Neural cell (in vitro differentiated cells): ENCODE measurements at regions not wholly inside any gene's neighbourhood (a gene's known extent, or its start where the extent isn't known, plus 50 kb on each side); places are given as distances from the start of the nearest gene placed in this dataset.

Source experiments
- H2AFZ ChIP-seq: fragments of 200-600, 300-800 bp; sonication (generic), shearing (Covaris generic); 2 replicates; pipeline ENCODE4 v1.6.0; 2014; ENCODE audit warnings: low read depth, mild to moderate bottlenecking, antibody characterized with exemption, low read length, moderate library complexity
- H3F3A ChIP-seq: fragments of 200-600 bp; shearing (Covaris generic); 2 replicates; pipeline ENCODE4 v1.6.1; 2016; ENCODE audit warnings: mild to moderate bottlenecking, moderate library complexity, mixed read lengths, antibody characterized with exemption, low read length; ENCODE audit not compliant: insufficient read depth, poor library complexity, severe bottlenecking
- H3K27ac ChIP-seq: fragments of 200-600, 300-800 bp; sonication (generic), shearing (Covaris generic); 2 replicates; pipeline ENCODE4 v1.5.1; 2014; ENCODE audit warnings: mild to moderate bottlenecking, low read length, moderate library complexity
- H3K27me3 ChIP-seq: fragments of 300-800, 200-600 bp; sonication (generic), shearing (Covaris generic); 2 replicates; pipeline ENCODE4 v1.6.0; 2014; ENCODE audit warnings: mild to moderate bottlenecking, low read depth, low read length, moderate library complexity; ENCODE audit not compliant: insufficient read depth
- H3K36me3 ChIP-seq: fragments of 300-800, 200-600 bp; sonication (generic), shearing (Covaris generic); 2 replicates; pipeline ENCODE4 v1.5.1; 2014; ENCODE audit warnings: mild to moderate bottlenecking, antibody characterized with exemption, low read length, moderate library complexity; ENCODE audit not compliant: insufficient read depth
- H3K4me2 ChIP-seq: fragments of 300-800, 200-600 bp; sonication (generic), shearing (Covaris generic); 2 replicates; pipeline ENCODE4 v1.6.0; 2014; ENCODE audit warnings: mild to moderate bottlenecking, low read length
- H3K4me3 ChIP-seq: fragments of 300-800, 200-600 bp; sonication (generic), shearing (Covaris generic); 2 replicates; pipeline ENCODE4 v1.5.1; 2014; ENCODE audit warnings: mild to moderate bottlenecking, low read length, moderate library complexity
- H3K79me2 ChIP-seq: fragments of 200-600 bp; shearing (Covaris generic); replicated peaks from 2 replicates; pipeline ENCODE4 v1.6.0; 2014; ENCODE audit warnings: mild to moderate bottlenecking, low read length, moderate library complexity; ENCODE audit not compliant: insufficient read depth
- H3K9ac ChIP-seq: fragments of 300-800, 200-600 bp; sonication (generic), shearing (Covaris generic); 2 replicates; pipeline ENCODE4 v1.6.1; 2016; ENCODE audit warnings: mild to moderate bottlenecking, low read length, mixed read lengths
- H3K9me2 ChIP-seq: fragments of 200-600 bp; shearing (Covaris generic); 2 replicates; pipeline ENCODE4 v1.6.1; 2016; ENCODE audit warnings: mild to moderate bottlenecking, low read length, mixed read lengths; ENCODE audit not compliant: insufficient read depth
- H3K9me3 ChIP-seq: fragments of 200-600, 300-800 bp; sonication (generic), shearing (Covaris generic); 2 replicates; pipeline ENCODE4 v1.6.1; 2016; ENCODE audit warnings: mild to moderate bottlenecking, mixed run types, low read length, moderate library complexity, mixed read lengths
- H4K20me1 ChIP-seq: fragments of 200-600 bp; shearing (Covaris generic); 2 replicates; pipeline ENCODE4 v1.6.1; 2016; ENCODE audit warnings: mild to moderate bottlenecking, mixed run types; ENCODE audit not compliant: insufficient read depth
- EP300 ChIP-seq: fragments of 450-650 bp; conservative IDR thresholded peaks from 2 replicates; pipeline ENCODE4 v1.6.1; 2014; ENCODE audit warnings: antibody characterized with exemption, mild to moderate bottlenecking, moderate library complexity; ENCODE audit not compliant: poor library complexity, severe bottlenecking
- EZH2 ChIP-seq: fragments of 200-600, 300-800 bp; shearing (Covaris generic), sonication (generic); IDR thresholded peaks from 2 replicates; pipeline ENCODE4 v1.6.1; 2014; ENCODE audit warnings: antibody characterized with exemption, low read length, borderline replicate concordance, mild to moderate bottlenecking; ENCODE audit not compliant: insufficient read depth, poor library complexity, severe bottlenecking
- MXI1 ChIP-seq: fragments of 450-650 bp; conservative IDR thresholded peaks from 2 replicates; pipeline ENCODE4 v1.6.1; 2014; ENCODE audit warnings: antibody characterized with exemption, mild to moderate bottlenecking; ENCODE audit not compliant: poor library complexity, severe bottlenecking
- POLR2AphosphoS5 ChIP-seq: IDR thresholded peaks from 2 replicates; pipeline ENCODE4 v1.6.1; 2012
- RAD21 ChIP-seq: fragments of 450-650 bp; conservative IDR thresholded peaks from 2 replicates; pipeline ENCODE4 v1.6.1; 2014; ENCODE audit warnings: antibody characterized with exemption, mild to moderate bottlenecking, moderate library complexity
- SMC3 ChIP-seq: fragments of 450-650 bp; conservative IDR thresholded peaks from 2 replicates; pipeline ENCODE4 v1.6.1; 2014; ENCODE audit warnings: antibody characterized with exemption, mild to moderate bottlenecking, moderate library complexity; ENCODE audit not compliant: poor library complexity
- TAF1 ChIP-seq: IDR thresholded peaks from 2 replicates; pipeline ENCODE4 v1.6.1; 2012; ENCODE audit warnings: low read depth
- TF ChIP-seq, protein P1 (sequence below): fragments of 450-650 bp; IDR thresholded peaks from 2 replicates; pipeline ENCODE4 v1.5.1; 2014; ENCODE audit warnings: antibody characterized with exemption, mild to moderate bottlenecking, moderate library complexity; ENCODE audit not compliant: poor library complexity, severe bottlenecking
- TF ChIP-seq, protein P2 (sequence below): IDR thresholded peaks from 2 replicates; pipeline ENCODE4 v1.6.1; 2012; ENCODE audit warnings: borderline replicate concordance

DNA sequence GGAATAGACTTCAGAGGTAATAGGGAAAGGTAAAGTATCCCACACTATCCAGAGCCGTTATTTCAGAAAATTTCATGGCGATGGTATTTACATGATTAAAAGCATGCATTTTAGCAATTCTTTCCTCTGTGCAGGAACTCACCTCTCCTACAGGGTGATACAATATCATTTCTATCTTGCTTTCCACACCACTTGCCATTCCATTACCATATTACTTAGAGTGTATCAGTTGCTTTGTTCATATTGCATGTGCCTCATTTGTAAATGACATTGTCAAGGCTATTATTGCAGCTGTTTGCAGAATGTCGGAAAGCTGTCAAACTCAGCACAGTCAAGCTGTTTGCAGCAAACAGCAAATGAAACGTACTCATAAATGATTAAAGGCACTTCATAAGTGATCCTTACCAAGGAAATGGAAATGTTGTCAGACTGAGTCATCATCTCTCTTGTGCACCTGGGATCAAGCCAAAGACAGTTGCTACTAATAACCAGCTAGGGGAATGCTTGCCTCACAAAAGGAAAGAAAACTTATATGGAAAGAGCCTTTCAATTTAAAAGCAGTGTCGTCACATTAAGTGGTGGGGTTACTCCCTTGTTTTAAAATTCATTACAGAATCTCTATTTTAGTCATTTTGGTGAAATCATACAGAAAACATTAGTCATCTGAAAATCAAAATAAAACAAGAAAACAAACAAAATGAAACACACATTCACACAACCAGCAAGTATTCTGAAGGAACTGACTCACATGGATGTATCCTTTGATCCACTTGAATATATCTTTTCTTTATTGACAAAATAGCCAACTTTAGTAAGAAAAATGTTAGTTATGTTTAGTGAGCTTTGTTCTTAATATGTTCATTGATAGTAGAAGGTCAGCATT is 1064.1 kb upstream of the CNTNAP5 start:
- H3K27me3 ChIP-seq, result no peaks in the 10 kb centered on the region
- peak overlapping the region; percentile 27 for H3K4me2 ChIP-seq
- no peaks in the 10 kb centered on the region for H3K9me2 ChIP-seq
- H3K79me2 ChIP-seq, result no peaks in the 10 kb centered on the region
- no peak overlapping the region for H2AFZ ChIP-seq
- H3K9ac ChIP-seq, result peak overlapping the region; percentile 38
- H3K4me3 ChIP-seq, result no peak overlapping the region
- H4K20me1 ChIP-seq, result no peaks in the 10 kb centered on the region
- TF ChIP-seq, protein P1, sequence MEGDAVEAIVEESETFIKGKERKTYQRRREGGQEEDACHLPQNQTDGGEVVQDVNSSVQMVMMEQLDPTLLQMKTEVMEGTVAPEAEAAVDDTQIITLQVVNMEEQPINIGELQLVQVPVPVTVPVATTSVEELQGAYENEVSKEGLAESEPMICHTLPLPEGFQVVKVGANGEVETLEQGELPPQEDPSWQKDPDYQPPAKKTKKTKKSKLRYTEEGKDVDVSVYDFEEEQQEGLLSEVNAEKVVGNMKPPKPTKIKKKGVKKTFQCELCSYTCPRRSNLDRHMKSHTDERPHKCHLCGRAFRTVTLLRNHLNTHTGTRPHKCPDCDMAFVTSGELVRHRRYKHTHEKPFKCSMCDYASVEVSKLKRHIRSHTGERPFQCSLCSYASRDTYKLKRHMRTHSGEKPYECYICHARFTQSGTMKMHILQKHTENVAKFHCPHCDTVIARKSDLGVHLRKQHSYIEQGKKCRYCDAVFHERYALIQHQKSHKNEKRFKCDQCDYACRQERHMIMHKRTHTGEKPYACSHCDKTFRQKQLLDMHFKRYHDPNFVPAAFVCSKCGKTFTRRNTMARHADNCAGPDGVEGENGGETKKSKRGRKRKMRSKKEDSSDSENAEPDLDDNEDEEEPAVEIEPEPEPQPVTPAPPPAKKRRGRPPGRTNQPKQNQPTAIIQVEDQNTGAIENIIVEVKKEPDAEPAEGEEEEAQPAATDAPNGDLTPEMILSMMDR, result peak; percentile 81
- TF ChIP-seq EP300 (peak; percentile 100), EZH2 (no peak), MXI1 (peak; percentile 44), POLR2AphosphoS5 (peak; percentile 100), TAF1 (no peak), SMC3 (peak; percentile 80), RAD21 (peak; percentile 87)
- TF ChIP-seq, protein P2, sequence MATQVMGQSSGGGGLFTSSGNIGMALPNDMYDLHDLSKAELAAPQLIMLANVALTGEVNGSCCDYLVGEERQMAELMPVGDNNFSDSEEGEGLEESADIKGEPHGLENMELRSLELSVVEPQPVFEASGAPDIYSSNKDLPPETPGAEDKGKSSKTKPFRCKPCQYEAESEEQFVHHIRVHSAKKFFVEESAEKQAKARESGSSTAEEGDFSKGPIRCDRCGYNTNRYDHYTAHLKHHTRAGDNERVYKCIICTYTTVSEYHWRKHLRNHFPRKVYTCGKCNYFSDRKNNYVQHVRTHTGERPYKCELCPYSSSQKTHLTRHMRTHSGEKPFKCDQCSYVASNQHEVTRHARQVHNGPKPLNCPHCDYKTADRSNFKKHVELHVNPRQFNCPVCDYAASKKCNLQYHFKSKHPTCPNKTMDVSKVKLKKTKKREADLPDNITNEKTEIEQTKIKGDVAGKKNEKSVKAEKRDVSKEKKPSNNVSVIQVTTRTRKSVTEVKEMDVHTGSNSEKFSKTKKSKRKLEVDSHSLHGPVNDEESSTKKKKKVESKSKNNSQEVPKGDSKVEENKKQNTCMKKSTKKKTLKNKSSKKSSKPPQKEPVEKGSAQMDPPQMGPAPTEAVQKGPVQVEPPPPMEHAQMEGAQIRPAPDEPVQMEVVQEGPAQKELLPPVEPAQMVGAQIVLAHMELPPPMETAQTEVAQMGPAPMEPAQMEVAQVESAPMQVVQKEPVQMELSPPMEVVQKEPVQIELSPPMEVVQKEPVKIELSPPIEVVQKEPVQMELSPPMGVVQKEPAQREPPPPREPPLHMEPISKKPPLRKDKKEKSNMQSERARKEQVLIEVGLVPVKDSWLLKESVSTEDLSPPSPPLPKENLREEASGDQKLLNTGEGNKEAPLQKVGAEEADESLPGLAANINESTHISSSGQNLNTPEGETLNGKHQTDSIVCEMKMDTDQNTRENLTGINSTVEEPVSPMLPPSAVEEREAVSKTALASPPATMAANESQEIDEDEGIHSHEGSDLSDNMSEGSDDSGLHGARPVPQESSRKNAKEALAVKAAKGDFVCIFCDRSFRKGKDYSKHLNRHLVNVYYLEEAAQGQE, result peak; percentile 85
- peak overlapping the region; percentile 87 for H3K27ac ChIP-seq
- no peaks in the 10 kb centered on the region for H3K9me3 ChIP-seq
- no peaks in the 10 kb centered on the region for H3F3A ChIP-seq
- H3K36me3 ChIP-seq, result no peaks in the 10 kb centered on the region

DNA sequence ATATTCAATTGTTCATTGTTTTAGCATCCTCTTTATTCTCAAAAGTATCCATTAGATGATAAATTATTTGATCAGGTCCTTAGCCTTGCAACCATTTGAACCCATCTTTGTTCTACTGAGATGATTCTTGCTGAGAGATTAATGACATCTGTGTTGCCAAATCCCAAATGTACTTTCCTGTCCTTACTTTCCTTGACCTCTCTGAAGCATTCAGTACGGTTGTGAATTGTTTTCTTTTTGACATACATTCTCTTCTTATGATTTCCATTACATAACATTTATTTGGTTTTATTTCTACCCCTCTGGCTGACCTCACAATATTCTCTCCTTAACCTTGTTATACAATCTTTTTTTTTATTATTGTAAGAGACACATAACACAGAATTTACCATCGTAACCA is 1058.6 kb upstream of the CNTNAP5 start:
- Histone ChIP-seq H3K9me3 (peaks cover 13% of the 10 kb centered on the region), H4K20me1 (no peaks in the 10 kb centered on the region), H3K27ac (no peak overlapping the region), H3K9ac (no peak overlapping the region), H3K27me3 (no peaks in the 10 kb centered on the region), H3F3A (no peaks in the 10 kb centered on the region), H3K79me2 (no peaks in the 10 kb centered on the region), H3K4me2 (no peak overlapping the region), H3K9me2 (no peaks in the 10 kb centered on the region), H3K36me3 (no peaks in the 10 kb centered on the region), H2AFZ (no peak overlapping the region), H3K4me3 (no peak overlapping the region)
- TF ChIP-seq, protein P1, result no peak
- TF ChIP-seq EZH2, result no peak
- TF ChIP-seq MXI1, result no peak
- TF ChIP-seq, protein P2, result no peak
- TF ChIP-seq RAD21, result no peak
- no peak for TF ChIP-seq POLR2AphosphoS5
- TF ChIP-seq EP300, result no peak
- no peak for TF ChIP-seq SMC3
- no peak for TF ChIP-seq TAF1
